Lower lobe of right lung (tissue), 2 donors: ENCODE measurements at regions not wholly inside any gene's neighbourhood (a gene's known extent, or its start where the extent isn't known, plus 50 kb on each side); places are given as distances from the start of the nearest gene placed in this dataset.
A peak's percentile ranks its signal among the peaks of the same experiment; 100 is the strongest.

Experiments used
- ATAC-seq, 2 donors: fragments of 200-7000 bp; cut with Tn5 transposase; one replicate each; pipeline ENCODE4 v1.9.1; 2020 to 2022; ENCODE audit warnings: mild to moderate bottlenecking in 2 of 2, moderate library complexity in 2 of 2
- DNase-seq: peaks from one replicate; pipeline ENCODE4 v3.0.0-alpha.2; 2020
- H3K27ac ChIP-seq: fragments of 200-600 bp; one replicate; pipeline ENCODE4 v1.8.0; 2022
- H3K27me3 ChIP-seq: fragments of 200-600 bp; one replicate; pipeline ENCODE4 v1.8.0; 2022; ENCODE audit warnings: low read depth
- H3K36me3 ChIP-seq: fragments of 200-600 bp; one replicate; pipeline ENCODE4 v1.8.0; 2022; ENCODE audit warnings: mild to moderate bottlenecking
- H3K4me1 ChIP-seq: fragments of 200-600 bp; one replicate; pipeline ENCODE4 v1.8.0; 2022
- H3K4me3 ChIP-seq: fragments of 200-600 bp; one replicate; pipeline ENCODE4 v1.8.0; 2022; ENCODE audit warnings: mild to moderate bottlenecking
- H3K9me3 ChIP-seq: fragments of 200-600 bp; one replicate; pipeline ENCODE4 v1.8.0; 2022
- CTCF ChIP-seq: fragments of 200-600 bp; IDR thresholded peaks from one replicate; pipeline ENCODE4 v1.8.0; 2022; ENCODE audit warnings: antibody characterized with exemption, mild to moderate bottlenecking
- intact Hi-C: fragments of 100-400 bp; cut with DNase I; formaldehyde crosslinking; loops from one replicate; pipeline ENCODE4 v1.11.0; 2022
- donor health status: DM: no; HTN: yes; CAD: no; lungs with severe emphysema.

- TF ChIP-seq CTCF: no peak
- H3K4me3 ChIP-seq: no peak overlapping the region
- no peak for DNase-seq
- ATAC-seq: no peak
- no peaks in the 10 kb centered on the region for H3K27me3 ChIP-seq
- intact Hi-C loops: no loop called here
- H3K4me1 ChIP-seq: no peaks in the 10 kb centered on the region
- H3K9me3 ChIP-seq: no peaks in the 10 kb centered on the region
- H3K27ac ChIP-seq: no peak overlapping the region
- H3K36me3 ChIP-seq: no peaks in the 10 kb centered on the region
Measured at GRCh38 chr7:131174855-131175254, 152.8 kb upstream of the MKLN1 start.

GRCh38 chr7:131182446-131183058 lies 145.1 kb upstream of the MKLN1 start:
- no peaks in the 10 kb centered on the region for H3K4me1 ChIP-seq
- TF ChIP-seq CTCF: no peak
- H3K9me3 ChIP-seq: no peaks in the 10 kb centered on the region
- no peak for DNase-seq
- H3K36me3 ChIP-seq: no peaks in the 10 kb centered on the region
- ATAC-seq: no peak
- no peak overlapping the region for H3K4me3 ChIP-seq
- H3K27ac ChIP-seq: no peak overlapping the region
- intact Hi-C loops: no loop called here
- H3K27me3 ChIP-seq: no peaks in the 10 kb centered on the region

GRCh38 chr7:131183072-131183471 lies 144.6 kb upstream of the MKLN1 start:
- TF ChIP-seq CTCF: no peak
- Histone ChIP-seq H3K36me3 (no peaks in the 10 kb centered on the region), H3K27ac (no peak overlapping the region), H3K4me1 (no peaks in the 10 kb centered on the region), H3K4me3 (no peak overlapping the region), H3K9me3 (no peaks in the 10 kb centered on the region), H3K27me3 (no peaks in the 10 kb centered on the region)
- ATAC-seq: no peak
- intact Hi-C loops: no loop called here
- DNase-seq: no peak

- no peaks in the 10 kb centered on the region for H3K27me3 ChIP-seq
- no peak overlapping the region for H3K27ac ChIP-seq
- H3K36me3 ChIP-seq: no peaks in the 10 kb centered on the region
- ATAC-seq: no peak
- no peak for TF ChIP-seq CTCF
- DNase-seq: no peak
- no peaks in the 10 kb centered on the region for H3K9me3 ChIP-seq
- no peak overlapping the region for H3K4me3 ChIP-seq
- intact Hi-C loops: no loop called here
- H3K4me1 ChIP-seq: no peaks in the 10 kb centered on the region
Measured at GRCh38 chr7:131183611-131184119, 144.0 kb upstream of the MKLN1 start.

GRCh38 chr7:131186816-131187215 lies 140.9 kb upstream of the MKLN1 start:
- Histone ChIP-seq H3K27me3 (no peaks in the 10 kb centered on the region), H3K4me3 (no peak overlapping the region), H3K27ac (peak overlapping the region; percentile 47), H3K9me3 (no peaks in the 10 kb centered on the region), H3K4me1 (no peaks in the 10 kb centered on the region), H3K36me3 (no peaks in the 10 kb centered on the region)
- ATAC-seq (peak; percentile 67 to 83), DNase-seq (no peak)
- intact Hi-C loops: no loop called here
- no peak for TF ChIP-seq CTCF
